Limb (tissue), 2 donors: ENCODE measurements at regions not wholly inside any gene's neighbourhood (a gene's known extent, or its start where the extent isn't known, plus 50 kb on each side); places are given as distances from the start of the nearest gene placed in this dataset.

ENCODE experiments used
- DNase-seq, 2 donors: peaks; one replicate each; pipeline ENCODE4 v3.0.0-alpha.2; 2016; ENCODE audit errors: extremely low spot score in 2 of 2

- DNase-seq: no peak
These were observed 394.9 kb upstream of the PTGER4 start for GRCh38 chr5:40284863-40285262.

GRCh38 chr5:40278881-40279280, 400.8 kb upstream of the PTGER4 start:
- DNase-seq: no peak

GRCh38 chr5:40277161-40277906, 402.4 kb upstream of the PTGER4 start:
- DNase-seq: no peak

- DNase-seq: no peak
These were observed 403.2 kb upstream of the PTGER4 start for GRCh38 chr5:40276426-40277102.

GRCh38 chr5:40274568-40274967, 405.1 kb upstream of the PTGER4 start:
- DNase-seq: no peak

- DNase-seq: no peak
These were observed 405.8 kb upstream of the PTGER4 start for GRCh38 chr5:40273936-40274335.

GRCh38 chr5:40271476-40271875, 408.2 kb upstream of the PTGER4 start:
- no peak for DNase-seq

GRCh38 chr5:40270274-40270845, 409.4 kb upstream of the PTGER4 start:
- no peak for DNase-seq

GRCh38 chr5:40268088-40268487, 411.6 kb upstream of the PTGER4 start:
- DNase-seq: no peak

- no peak for DNase-seq
These were observed 412.8 kb upstream of the PTGER4 start for GRCh38 chr5:40266952-40267351.

GRCh38 chr5:40261984-40262383, 417.7 kb upstream of the PTGER4 start:
- no peak for DNase-seq

GRCh38 chr5:40260361-40260760, 419.4 kb upstream of the PTGER4 start:
- DNase-seq: no peak

- DNase-seq: no peak
These were observed 421.5 kb upstream of the PTGER4 start for GRCh38 chr5:40258222-40258621.

GRCh38 chr5:40240671-40241070, 439.0 kb upstream of the PTGER4 start:
- DNase-seq: no peak

- DNase-seq: no peak
These were observed 439.6 kb upstream of the PTGER4 start for GRCh38 chr5:40240111-40240510.

- DNase-seq: no peak
These were observed 441.5 kb upstream of the PTGER4 start for GRCh38 chr5:40238066-40238745.

- no peak for DNase-seq
These were observed 444.0 kb upstream of the PTGER4 start for GRCh38 chr5:40235471-40236400.

- DNase-seq: no peak
These were observed 446.4 kb upstream of the PTGER4 start for GRCh38 chr5:40233268-40233667.

GRCh38 chr5:40227931-40228330, 451.8 kb upstream of the PTGER4 start:
- DNase-seq: peak in 1 of 2 donors; percentile 30

GRCh38 chr5:40227366-40227765, 452.3 kb upstream of the PTGER4 start:
- DNase-seq: no peak

GRCh38 chr5:40226906-40227305, 452.8 kb upstream of the PTGER4 start:
- DNase-seq: no peak
